ENCODE measurements at regions not wholly inside any gene's neighbourhood (a gene's known extent, or its start where the extent isn't known, plus 50 kb on each side); places are given as distances from the start of the nearest gene placed in this dataset.
A peak's percentile ranks its signal among the peaks of the same experiment; 100 is the strongest.

GRCh38 chr14:97381309-97381708 is 584.1 kb downstream of the VRK1 start:
- peaks cover 9% of the 10 kb centered on the region for H3K9me3 Mint-ChIP-seq
- ATAC-seq: no peak
- peaks cover 7% of the 10 kb centered on the region for H3K36me3 Mint-ChIP-seq
- peaks cover 38 to 57% of the 10 kb centered on the region in 2 donors for H3K4me1 Mint-ChIP-seq (ENCODE audit: low read depth in 2 of 2)
- peak overlapping the region in 1 of 2 donors; percentile 76 for H3K27ac Mint-ChIP-seq
- no peak overlapping the region for H3K4me3 Mint-ChIP-seq
- DNase-seq (ENCODE audit: low spot score): no peak
- no peaks in the 10 kb centered on the region for H3K27me3 Mint-ChIP-seq

DNA sequence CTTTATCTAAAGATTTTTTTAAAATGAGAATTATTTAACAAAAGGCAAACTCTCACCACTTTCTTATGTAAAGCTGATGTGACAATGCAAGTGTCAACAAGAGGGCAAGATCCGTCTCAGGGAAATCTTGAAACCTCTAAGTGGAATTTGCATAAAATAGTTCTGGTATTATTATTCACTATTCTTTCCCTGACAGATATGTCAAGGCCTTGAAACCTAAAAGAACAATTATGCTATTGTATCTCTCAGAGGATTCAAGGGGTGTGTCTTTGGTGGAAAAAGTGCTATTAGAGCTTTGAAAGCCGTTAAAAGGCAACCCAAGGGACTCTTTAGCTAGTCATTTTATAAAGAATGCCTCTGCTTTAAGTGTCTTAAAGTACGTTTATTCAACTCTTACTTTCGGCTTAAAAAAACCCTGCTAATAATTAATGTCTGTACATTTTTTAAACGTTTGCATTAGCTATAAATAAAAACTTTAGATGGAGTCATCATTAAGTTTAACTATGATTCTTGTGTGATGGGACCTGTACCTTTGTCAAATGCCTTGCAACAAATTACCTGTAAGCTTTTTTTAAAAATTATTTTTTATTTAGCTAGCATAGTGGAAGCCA is 585.5 kb downstream of the VRK1 start:
- no peak for ATAC-seq
- peaks cover 9% of the 10 kb centered on the region for H3K9me3 Mint-ChIP-seq
- no peak for DNase-seq (ENCODE audit: low spot score)
- no peak overlapping the region for H3K27ac Mint-ChIP-seq
- H3K4me3 Mint-ChIP-seq: no peak overlapping the region
- H3K4me1 Mint-ChIP-seq (ENCODE audit: low read depth in 2 of 2): peaks cover 42 to 53% of the 10 kb centered on the region in 2 donors
- peaks cover 7% of the 10 kb centered on the region for H3K36me3 Mint-ChIP-seq
- no peaks in the 10 kb centered on the region for H3K27me3 Mint-ChIP-seq

- Mint-ChIP-seq H3K27me3 (no peaks in the 10 kb centered on the region), H3K27ac (no peak overlapping the region), H3K4me1 (ENCODE audit: low read depth in 2 of 2) (peaks cover 16 to 28% of the 10 kb centered on the region in 2 donors), H3K9me3 (peaks cover 9% of the 10 kb centered on the region), H3K36me3 (peaks cover 7% of the 10 kb centered on the region), H3K4me3 (no peak overlapping the region)
- ATAC-seq: no peak
- DNase-seq (ENCODE audit: low spot score): no peak
These were observed 588.5 kb downstream of the VRK1 start for GRCh38 chr14:97385727-97386126.

- H3K4me3 Mint-ChIP-seq: no peak overlapping the region
- H3K9me3 Mint-ChIP-seq: peaks cover 4% of the 10 kb centered on the region
These were observed 590.2 kb downstream of the VRK1 start for GRCh38 chr14:97387252-97387874.

DNA sequence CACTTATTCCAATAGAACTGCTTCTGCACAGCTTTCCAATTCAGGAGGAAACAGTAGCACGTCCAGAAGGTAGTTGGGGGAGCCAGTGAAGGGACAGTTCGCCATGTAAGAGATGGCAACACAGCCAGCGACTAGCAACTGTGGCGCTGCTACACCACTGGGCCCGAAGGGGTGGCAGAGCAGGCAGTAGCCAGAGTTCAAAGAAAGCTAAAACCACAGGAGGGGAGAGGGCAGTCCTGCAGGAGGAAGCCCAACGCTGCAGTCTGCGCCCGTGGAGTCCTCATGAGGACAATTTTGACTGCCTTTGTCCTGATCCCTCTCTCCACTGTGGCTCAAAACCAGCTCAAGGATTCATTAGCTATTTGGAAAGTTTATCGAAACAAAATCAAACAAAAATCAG is 591.2 kb downstream of the VRK1 start:
- peaks cover 7 to 17% of the 10 kb centered on the region in 2 donors for H3K4me1 Mint-ChIP-seq (ENCODE audit: low read depth in 2 of 2)
- no peaks in the 10 kb centered on the region for H3K27me3 Mint-ChIP-seq
- H3K4me3 Mint-ChIP-seq: no peak overlapping the region
- H3K9me3 Mint-ChIP-seq: peaks cover 4% of the 10 kb centered on the region
- H3K36me3 Mint-ChIP-seq: no peaks in the 10 kb centered on the region
- DNase-seq (ENCODE audit: low spot score) (no peak), ATAC-seq (no peak)
- no peak overlapping the region for H3K27ac Mint-ChIP-seq

More at GRCh38 chr14:97387252-97387874, 590.2 kb downstream of the VRK1 start:
- ATAC-seq (no peak), DNase-seq (ENCODE audit: low spot score) (no peak)
- H3K27me3 Mint-ChIP-seq: no peaks in the 10 kb centered on the region
- H3K36me3 Mint-ChIP-seq: no peaks in the 10 kb centered on the region
- H3K4me1 Mint-ChIP-seq (ENCODE audit: low read depth in 2 of 2): peaks cover 7 to 14% of the 10 kb centered on the region in 2 donors
- H3K27ac Mint-ChIP-seq: peak overlapping the region in 1 of 2 donors; percentile 49

DNA sequence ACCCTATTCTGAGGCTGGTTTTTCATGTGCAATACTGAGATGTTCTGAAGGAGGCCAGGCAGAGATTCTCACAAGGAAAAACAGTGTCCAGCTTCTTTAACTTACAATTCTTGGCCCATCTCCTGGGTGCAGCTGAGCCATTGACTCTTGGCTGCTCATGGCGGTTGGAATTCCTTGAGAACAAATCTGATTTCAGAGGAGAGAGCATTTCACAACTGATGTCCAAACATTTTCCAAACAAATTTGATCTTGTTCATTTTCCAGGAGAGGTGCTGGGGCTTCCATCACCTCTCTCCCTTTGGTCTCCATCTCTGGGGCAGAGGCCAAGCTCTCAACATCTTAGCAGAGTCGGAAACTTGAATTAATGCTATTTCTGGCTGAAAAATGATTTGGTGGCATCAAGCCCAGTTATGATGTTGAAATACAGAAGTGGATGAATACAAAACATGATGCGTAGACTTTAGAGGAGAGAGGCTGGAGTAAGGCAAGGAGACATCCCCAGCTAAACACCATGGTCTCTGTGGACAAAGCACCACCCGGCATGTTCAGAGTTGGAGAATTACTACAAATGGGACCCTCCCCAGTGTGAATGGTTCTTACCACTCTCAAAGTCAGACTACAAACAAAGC is 593.0 kb downstream of the VRK1 start:
- Mint-ChIP-seq H3K4me1 (ENCODE audit: low read depth in 2 of 2) (peaks cover 7 to 15% of the 10 kb centered on the region in 2 donors), H3K4me3 (no peak overlapping the region), H3K9me3 (peaks cover 4% of the 10 kb centered on the region), H3K36me3 (no peaks in the 10 kb centered on the region), H3K27ac (peak overlapping the region in 1 of 2 donors; percentile 33), H3K27me3 (no peaks in the 10 kb centered on the region)
- DNase-seq (ENCODE audit: low spot score) (no peak), ATAC-seq (no peak)

- Mint-ChIP-seq H3K4me1 (ENCODE audit: low read depth in 2 of 2) (peaks cover 0 to 14% of the 10 kb centered on the region in 2 donors), H3K4me3 (no peak overlapping the region), H3K27me3 (peaks cover 0 to 2% of the 10 kb centered on the region in 2 donors), H3K27ac (no peak overlapping the region), H3K9me3 (no peaks in the 10 kb centered on the region), H3K36me3 (no peaks in the 10 kb centered on the region)
- ATAC-seq: peak; percentile 74 to 80
- no peak for DNase-seq (ENCODE audit: low spot score)
These were observed 596.1 kb downstream of the VRK1 start for GRCh38 chr14:97393244-97393643.

- Mint-ChIP-seq H3K27ac (no peak overlapping the region), H3K4me3 (no peak overlapping the region), H3K4me1 (ENCODE audit: low read depth in 2 of 2) (peaks cover 4 to 14% of the 10 kb centered on the region in 2 donors), H3K36me3 (no peaks in the 10 kb centered on the region), H3K27me3 (peaks cover 0 to 4% of the 10 kb centered on the region in 2 donors), H3K9me3 (peaks cover 3% of the 10 kb centered on the region)
- DNase-seq (ENCODE audit: low spot score): no peak
- ATAC-seq: no peak
These were observed 597.9 kb downstream of the VRK1 start for GRCh38 chr14:97395068-97395467.

DNA sequence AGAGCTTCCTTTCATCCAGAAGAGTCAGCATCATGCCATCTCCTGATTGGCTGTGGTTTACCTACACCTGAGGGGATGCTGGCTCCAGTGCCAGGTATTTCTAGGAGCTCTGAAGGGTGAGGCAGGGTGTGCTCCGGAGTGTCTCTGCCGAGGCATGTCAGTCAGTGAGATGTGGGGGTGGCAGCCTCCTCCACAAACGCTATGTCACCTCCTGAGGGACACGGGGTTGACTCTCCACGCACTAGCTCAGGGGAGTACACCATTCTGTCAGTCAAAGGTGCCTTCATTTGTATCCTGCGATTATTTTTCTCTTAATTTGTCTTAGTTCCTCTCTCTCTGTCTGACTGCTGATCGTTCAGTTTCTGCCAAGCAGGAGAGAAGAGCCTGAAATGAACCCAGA is 604.5 kb downstream of the VRK1 start:
- Mint-ChIP-seq H3K36me3 (no peaks in the 10 kb centered on the region), H3K4me1 (ENCODE audit: low read depth in 2 of 2) (peaks cover 4% of the 10 kb centered on the region in 2 donors), H3K27me3 (peaks cover 0 to 7% of the 10 kb centered on the region in 2 donors), H3K9me3 (peaks cover 3% of the 10 kb centered on the region), H3K4me3 (no peak overlapping the region), H3K27ac (no peak overlapping the region)
- ATAC-seq (no peak), DNase-seq (ENCODE audit: low spot score) (no peak)

DNA sequence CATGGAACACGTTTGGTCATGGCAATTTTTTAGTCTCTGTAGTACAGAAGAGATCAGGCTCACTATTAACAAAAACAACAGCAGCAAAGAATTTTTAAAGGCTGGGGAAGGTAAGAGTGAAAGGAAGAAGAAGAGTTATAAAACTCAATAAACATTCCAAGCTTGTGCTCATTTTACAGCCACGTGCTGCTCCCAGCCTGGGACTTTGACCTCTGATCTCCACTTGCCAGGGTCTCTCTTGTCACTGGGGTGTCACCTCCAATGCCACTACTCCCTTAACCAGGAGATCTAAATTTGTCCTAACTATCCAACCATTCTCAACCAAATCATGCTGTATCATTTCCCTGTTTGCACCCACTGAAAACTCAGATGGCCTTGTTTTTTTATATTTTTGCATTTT is 605.1 kb downstream of the VRK1 start:
- H3K27ac Mint-ChIP-seq: no peak overlapping the region

GRCh38 chr14:97407701-97408407 is 610.7 kb downstream of the VRK1 start:
- DNase-seq (ENCODE audit: low spot score) (no peak), ATAC-seq (no peak)
- H3K4me3 Mint-ChIP-seq: no peak overlapping the region
- peaks cover 10 to 19% of the 10 kb centered on the region in 2 donors for H3K4me1 Mint-ChIP-seq (ENCODE audit: low read depth in 2 of 2)
- H3K36me3 Mint-ChIP-seq: no peaks in the 10 kb centered on the region
- no peaks in the 10 kb centered on the region for H3K9me3 Mint-ChIP-seq
- peak overlapping the region in 1 of 2 donors; percentile 73 for H3K27ac Mint-ChIP-seq
- H3K27me3 Mint-ChIP-seq: peaks cover 6% of the 10 kb centered on the region in 2 donors

More for the DNA sequence above, 605.1 kb downstream of the VRK1 start:
- Mint-ChIP-seq H3K27me3 (peaks cover 0 to 7% of the 10 kb centered on the region in 2 donors), H3K4me1 (ENCODE audit: low read depth in 2 of 2) (peaks cover 4% of the 10 kb centered on the region in 2 donors), H3K9me3 (peaks cover 3% of the 10 kb centered on the region), H3K4me3 (no peak overlapping the region), H3K36me3 (no peaks in the 10 kb centered on the region)
- no peak for ATAC-seq
- DNase-seq (ENCODE audit: low spot score): no peak

DNA sequence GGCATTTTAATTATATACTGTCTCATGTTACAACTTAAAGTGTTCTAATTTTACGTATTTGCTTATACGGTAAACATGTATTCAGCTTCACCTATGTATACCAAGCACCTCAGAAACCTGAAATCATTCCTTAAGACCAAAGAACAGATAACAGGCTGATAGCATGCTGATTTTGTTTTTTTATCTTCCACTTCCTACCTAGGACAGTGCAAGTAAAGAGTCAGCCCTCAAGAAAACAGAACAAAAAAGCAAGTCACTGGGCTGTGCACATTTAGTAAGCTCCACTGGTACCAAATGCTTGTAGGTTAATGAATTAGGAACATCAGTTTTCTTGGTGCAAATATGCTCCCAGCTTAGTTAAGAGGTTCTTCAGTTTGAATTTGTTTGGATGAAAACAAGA is 611.3 kb downstream of the VRK1 start:
- DNase-seq (ENCODE audit: low spot score): no peak
- H3K4me3 Mint-ChIP-seq: peak overlapping the region; percentile 68
- peak overlapping the region in 1 of 2 donors; percentile 73 for H3K27ac Mint-ChIP-seq
- peaks cover 10 to 19% of the 10 kb centered on the region in 2 donors for H3K4me1 Mint-ChIP-seq (ENCODE audit: low read depth in 2 of 2)
- H3K36me3 Mint-ChIP-seq: no peaks in the 10 kb centered on the region
- ATAC-seq: peak in 1 of 2 donors; percentile 50
- H3K27me3 Mint-ChIP-seq: peaks cover 6% of the 10 kb centered on the region in 2 donors
- no peaks in the 10 kb centered on the region for H3K9me3 Mint-ChIP-seq

DNA sequence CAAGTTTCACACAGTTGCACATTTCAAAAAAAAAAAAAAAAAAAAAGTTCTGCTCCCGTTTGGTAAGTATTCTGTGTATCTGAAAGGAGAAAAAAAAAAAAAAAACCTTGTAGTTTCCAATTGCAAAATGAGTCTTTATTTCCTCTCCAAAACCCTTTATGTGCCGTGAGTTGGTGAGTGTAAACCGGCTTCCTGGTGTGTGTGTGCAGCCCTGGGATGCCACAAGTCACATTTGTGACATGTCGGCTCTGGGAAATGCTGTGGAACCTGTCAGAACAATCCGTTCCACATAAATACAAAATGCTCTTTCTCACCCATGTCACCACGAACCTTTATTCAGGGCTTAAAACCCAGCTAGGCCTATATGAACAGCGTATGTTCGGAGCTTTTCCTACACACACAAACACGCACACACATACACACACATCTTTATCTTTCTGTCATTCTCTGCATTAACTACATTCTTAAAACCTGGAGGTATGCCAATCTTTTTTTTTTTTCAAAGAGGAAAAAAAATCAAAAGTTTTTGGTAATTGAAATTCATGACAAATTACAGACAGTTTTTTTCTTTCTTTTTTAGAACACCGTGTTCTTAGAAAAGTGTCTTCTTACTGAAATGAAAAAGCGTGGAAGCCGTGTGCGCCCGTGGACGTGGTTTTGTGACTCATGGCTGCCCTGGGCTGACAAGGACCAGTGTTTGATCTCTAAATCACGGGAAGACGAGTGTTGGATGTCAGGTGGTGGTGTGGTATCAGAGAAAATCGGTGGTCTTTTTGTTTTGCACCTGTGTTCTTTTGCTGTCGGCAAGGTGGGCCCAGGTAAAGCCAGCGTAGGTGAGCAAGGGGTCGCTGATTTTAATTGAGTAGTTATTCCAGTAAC is 612.0 kb downstream of the VRK1 start:
- DNase-seq (ENCODE audit: low spot score) (no peak), ATAC-seq (peak; percentile 32 to 82)
- H3K36me3 Mint-ChIP-seq: no peaks in the 10 kb centered on the region
- H3K9me3 Mint-ChIP-seq: no peaks in the 10 kb centered on the region
- peaks cover 6 to 8% of the 10 kb centered on the region in 2 donors for H3K27me3 Mint-ChIP-seq
- peaks cover 10 to 19% of the 10 kb centered on the region in 2 donors for H3K4me1 Mint-ChIP-seq (ENCODE audit: low read depth in 2 of 2)
- H3K27ac Mint-ChIP-seq: peak overlapping the region in 1 of 2 donors; percentile 73
- H3K4me3 Mint-ChIP-seq: peak overlapping the region; percentile 68

Measured in natural killer cell treated with Interleukin-12 subunit alpha and Interleukin-12 subunit beta and Interleukin-15 and Interleukin-18, amount 100 ng/mL, for 72 hours (primary cell).